DOHH2 (cell line): ENCODE measurements at regions not wholly inside any gene's neighbourhood (a gene's known extent, or its start where the extent isn't known, plus 50 kb on each side); places are given as distances from the start of the nearest gene placed in this dataset.

Experiments used
- CTCF ChIP-seq: fragments of 200-600 bp; sonication (generic); IDR thresholded peaks from one replicate; pipeline ENCODE4 v1.5.1; 2014; ENCODE audit warnings: antibody characterized with exemption, mild to moderate bottlenecking, low read depth, low read length; ENCODE audit not compliant: poor library complexity, severe bottlenecking
- EZH2phosphoT487 ChIP-seq: fragments of 200-600 bp; sonication (generic); IDR thresholded peaks from 2 replicates; pipeline ENCODE4 v1.6.1; 2017; ENCODE audit warnings: borderline replicate concordance, mild to moderate bottlenecking, antibody characterized with exemption, low read length, moderate library complexity, mixed read lengths

DNA sequence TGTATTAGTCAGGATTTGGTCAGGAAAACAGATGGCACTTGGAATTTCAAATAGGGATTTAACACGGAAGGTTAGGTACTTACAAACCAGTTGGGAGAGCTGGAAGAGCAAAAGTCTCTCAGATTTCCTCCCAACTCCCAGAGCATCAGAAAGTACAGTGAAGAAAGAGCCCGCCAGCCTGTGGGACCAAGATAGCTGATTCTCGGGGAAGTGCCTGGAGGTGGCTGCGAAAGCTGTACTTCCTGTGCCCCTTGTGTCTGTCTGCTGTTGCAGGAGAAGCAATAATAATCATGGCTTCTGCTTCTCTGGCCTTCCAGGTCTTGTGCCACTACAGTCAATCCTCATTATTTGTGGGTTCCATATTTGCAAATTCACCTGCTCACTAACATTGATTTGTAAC lies 221.0 kb upstream of the BCOR start:
- TF ChIP-seq CTCF (no peak), EZH2phosphoT487 (no peak)
